SIG-M5 treated with dmso at 0.1 percent for 504 hours (cell line): ENCODE measurements at regions not wholly inside any gene's neighbourhood (a gene's known extent, or its start where the extent isn't known, plus 50 kb on each side); places are given as distances from the start of the nearest gene placed in this dataset.

Experiments used
- DNase-seq: peaks from one replicate; lab custom pipeline; 2025; ENCODE audit not compliant: unreplicated experiment; lab: John Stamatoyannopoulos, UW

DNA sequence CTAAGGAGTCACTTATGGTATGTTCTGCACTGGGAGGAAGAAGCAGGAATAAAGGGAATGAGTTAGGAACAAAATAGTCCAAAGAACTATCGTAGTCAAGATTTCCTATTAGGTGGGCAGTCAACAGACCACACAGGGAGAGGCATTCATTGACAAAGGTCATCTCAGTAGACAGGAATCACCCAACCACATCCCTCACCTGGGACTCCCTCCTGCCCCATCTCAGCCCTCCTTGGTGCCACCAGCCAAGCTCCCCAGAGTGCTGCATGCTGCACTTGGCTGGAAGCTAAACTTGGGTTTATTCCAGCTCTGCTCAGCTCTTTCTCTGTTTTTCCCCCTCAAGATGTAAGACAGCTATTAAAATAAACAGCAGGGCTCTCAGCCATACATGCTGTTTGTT lies 72.3 kb upstream of the CTNNB1 start:
- DNase-seq, result no peak

DNA sequence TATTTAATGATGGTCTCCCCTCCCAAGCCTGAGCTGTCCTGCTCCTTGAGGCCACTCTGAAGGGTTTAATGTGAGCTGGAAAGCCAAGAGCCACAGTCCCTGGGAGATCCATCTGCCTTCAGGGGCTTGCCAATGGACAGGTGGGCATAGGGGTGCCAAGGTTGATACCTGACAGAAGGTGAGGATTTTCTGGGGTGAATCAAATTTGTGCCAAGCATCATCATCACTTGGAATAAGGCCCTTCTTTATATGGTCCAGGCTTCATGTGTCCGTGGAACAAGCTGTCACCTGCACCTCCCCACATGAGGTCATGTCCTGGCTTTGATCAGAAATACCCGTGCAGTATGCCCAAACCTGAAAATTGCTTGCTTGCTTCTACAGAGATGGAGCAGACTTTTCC lies 71.9 kb upstream of the CTNNB1 start:
- DNase-seq, result no peak

DNA sequence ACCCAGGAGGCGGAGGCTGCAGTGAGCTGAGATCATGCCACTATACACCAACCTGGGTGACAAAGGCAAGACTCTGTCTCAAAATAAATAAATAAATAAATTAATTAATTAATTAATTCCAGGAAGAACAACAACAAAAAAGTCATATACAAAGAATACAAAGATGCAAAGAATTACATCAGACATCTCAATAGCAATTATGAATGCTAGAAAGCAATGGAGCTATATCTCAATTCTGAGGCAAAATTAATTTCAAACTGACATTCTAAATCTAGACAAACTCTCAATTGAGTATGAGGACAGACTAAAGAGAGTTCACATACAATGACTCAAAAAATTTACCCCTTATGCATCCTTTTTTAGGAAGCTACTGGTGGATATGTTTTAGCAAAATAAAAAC lies 69.6 kb upstream of the CTNNB1 start:
- no peak for DNase-seq

DNA sequence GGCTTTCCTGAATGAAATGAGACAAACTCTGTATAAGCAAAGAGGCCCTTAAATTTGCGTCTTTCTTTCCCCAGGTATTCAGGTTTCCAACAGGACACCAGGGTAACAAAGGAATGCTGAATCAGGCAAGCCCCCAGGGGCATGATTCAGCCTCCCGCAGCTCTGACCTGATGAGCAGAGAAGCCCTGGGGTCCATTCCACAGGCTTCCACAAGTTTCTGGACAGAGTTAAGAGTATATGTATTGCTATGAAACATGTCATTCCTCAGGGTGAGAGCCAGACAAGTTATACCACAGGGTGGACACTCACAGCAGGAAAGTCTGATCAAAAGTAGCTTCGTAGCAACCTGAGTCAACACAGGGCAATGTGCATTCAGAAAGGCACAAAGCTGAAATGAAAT lies 68.1 kb upstream of the CTNNB1 start:
- DNase-seq, result no peak

DNA sequence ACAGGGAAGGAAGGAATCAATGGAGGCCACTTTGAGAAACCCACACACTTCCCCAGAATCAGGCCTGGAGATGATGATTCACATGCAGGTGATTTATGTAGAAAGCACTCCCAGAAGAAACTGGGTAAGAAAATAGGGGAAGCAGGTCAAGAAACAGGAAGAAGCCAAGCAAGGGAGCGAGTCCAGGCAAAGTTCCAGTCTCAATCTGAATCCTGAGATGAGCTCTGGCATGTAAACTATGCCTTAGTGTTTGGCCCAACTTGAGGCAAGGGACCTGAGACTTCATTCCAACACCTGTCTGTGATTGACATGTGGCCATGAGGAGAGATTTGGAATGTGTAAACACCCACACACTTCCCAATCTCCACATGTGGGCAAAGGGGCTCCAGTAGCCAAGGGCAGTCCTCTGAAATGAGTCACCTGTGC lies 61.6 kb upstream of the CTNNB1 start:
- DNase-seq, result no peak

DNA sequence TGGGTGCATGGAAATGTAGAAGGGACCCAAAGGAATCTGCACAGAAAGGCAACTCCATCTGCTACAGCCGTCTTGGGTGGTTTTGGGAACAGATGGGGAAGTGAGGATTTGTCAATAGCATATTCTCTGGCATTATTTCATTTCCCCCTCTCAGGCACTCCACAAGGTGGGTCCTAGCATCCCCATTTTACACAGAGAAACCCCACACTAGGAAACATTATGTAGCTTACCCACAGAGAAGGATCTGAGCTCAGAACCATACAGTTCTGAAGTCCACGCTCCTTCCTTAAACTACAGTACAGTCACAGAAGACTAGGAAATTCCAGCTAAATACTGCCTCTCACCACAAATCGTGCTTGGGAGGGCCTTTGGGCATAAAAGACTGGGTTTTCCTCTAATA lies 61.2 kb upstream of the CTNNB1 start:
- no peak for DNase-seq

DNA sequence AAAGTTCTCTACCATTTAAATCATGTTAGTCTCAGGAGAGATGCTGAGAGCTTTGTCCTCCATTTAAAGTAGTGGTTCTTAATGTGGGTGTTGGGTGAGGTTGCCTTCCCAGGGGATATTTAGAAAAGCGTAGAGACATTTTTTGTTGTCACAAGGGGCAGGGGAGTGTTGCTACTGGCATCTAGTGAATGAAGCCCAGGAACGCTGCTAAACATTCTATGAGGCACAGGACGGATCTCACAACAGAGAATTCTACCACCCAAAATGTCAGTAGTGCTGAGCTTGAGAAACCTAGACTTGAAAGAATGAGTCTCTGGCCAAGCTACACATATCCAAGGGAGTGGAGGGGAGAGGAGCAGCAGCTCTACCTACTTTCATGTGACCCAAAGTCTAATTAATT lies 60.7 kb upstream of the CTNNB1 start:
- no peak for DNase-seq

DNA sequence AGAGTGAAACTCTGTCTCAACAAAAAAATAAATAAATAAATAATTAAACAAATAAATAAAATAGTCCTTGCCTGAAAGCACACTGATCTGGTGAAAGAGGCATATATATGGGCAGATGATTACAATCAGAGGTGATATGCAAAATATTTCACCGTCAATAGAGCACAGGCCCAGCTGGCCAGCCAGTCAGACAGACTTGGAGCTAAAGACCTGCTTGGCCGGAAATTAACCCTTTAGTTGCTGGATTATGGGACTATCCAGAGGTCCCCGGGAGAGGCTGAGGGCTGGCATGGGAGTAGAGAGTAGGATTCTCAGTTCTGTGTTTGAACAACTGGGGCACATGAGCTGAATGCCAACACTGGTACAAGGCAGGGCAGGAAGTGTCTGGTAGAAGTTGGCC lies 59.1 kb upstream of the CTNNB1 start:
- DNase-seq, result no peak

DNA sequence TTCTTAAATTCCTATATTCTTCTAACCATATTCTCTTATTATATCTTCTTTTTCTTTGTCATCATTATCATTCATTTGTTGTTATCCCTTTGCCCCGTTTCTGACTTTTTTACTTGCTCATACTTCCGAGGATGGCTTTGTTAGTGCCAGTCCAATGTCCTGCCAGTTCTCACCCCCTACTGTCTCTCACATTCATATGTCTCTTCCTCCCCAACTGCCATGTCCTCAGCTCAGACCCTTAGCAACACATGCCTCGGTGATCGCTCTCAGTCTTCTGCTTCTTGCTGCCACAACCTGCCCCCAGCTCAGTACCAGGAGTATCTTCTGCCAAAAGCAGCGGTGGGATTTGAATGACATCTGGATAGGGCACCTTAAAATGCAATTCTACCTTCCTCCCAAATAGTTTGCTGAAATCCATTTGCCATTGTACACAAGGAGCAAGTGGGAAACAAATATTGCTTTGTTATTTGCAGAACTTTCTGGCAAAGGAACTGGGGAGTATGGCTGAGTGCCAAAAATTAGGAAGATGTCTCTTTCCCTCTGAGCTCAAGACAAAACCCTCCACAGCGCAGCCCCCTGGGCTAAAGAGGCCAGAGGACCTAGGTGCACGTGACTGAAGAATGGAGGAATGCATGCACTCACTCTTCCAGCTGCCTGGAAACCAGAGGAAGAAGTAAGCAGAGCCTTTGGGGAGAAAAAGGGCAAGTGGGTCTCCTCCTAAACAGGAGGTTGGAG lies 57.7 kb upstream of the CTNNB1 start:
- DNase-seq, result no peak

DNA sequence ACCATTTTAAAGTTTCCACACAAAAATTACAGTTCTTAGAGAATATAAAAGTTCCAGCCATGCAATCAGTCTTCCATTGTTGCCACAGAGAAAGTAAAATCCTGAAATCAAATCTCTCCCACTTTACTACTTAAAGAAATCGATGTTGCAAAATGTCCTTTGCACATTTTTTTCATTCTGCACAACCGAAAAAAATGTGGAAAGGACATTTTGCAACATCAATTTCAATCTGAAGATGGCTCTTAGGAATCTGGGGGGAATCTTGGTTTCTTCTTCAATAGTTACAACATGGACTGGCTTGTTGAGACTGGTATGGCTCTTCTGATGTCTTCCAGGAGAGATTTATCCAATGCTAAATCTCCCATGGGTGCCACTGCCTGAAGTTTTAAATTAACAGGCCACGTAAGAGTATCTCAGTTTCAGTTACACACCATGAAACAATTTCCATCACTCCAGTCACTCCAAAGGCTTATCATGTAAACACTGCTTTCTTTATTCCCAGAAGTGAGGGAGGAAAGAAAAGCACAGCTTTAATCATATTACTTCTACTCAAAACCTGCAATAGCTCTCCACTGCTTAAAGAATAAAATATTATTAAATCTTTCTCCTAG lies 55.8 kb upstream of the CTNNB1 start:
- DNase-seq, result no peak

DNA sequence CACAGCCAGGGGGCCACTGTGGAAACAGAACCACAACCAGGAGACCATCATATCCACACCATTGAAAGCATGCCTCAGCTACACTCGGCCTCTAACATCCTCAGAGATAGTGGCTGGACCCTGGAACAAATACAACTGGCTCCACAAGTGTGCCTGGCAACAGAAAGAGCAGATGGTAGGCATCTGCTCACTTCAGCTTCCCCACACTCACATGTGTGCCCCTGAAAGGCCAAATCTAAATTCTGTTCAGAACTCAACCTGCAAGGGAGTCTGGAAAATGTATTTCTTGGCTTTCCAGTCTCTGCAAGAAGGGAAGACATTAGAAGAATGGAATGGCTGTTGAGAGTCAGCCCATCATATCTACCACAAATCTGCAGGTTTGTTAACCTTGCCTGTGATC lies 54.7 kb upstream of the CTNNB1 start:
- DNase-seq, result no peak

DNA sequence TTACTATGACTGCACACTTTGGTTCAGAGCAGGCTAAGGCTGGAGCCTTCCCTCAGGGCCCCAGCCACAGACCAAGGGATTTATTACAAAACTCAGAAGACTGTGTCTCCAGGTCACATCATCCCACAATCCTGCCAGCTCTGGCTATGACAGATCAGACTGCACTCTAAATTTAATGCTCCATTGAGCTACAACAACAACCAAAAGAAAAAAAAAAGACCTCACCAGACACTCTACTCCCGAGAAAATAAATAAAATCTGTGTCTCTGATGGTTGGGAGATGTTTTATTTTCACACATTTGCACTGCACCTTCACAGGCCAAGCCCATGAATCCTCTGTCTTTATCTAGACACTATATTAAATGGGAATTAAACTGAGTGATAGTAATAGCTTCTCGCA lies 50.8 kb upstream of the CTNNB1 start:
- DNase-seq, result no peak

DNA sequence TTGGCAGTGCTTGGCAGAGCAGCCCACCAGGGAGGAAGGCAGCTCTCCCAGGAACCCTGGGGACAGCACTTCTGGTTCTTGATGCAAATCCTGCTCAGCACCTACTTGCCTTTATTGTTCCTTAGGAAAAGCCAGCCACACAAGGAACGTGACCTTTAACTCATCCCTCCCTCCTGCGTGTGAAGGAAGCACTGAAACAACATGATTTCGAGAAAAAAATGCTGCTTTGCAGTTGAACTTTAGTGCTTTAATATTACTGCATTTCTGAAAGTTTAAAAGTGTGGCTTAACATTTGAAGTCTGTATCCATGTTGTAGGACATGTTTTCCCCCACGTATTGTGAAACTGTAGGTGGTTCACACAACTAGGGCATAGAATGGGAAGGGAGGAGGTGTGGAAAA lies 50.4 kb upstream of the CTNNB1 start:
- DNase-seq, result no peak
